Activated T-helper 1 cell treated with anti-CD3 and anti-CD28 coated beads, Interleukin-2, amount 50 U/mL, for 16 hours (primary cell): ENCODE measurements at regions not wholly inside any gene's neighbourhood (a gene's known extent, or its start where the extent isn't known, plus 50 kb on each side); places are given as distances from the start of the nearest gene placed in this dataset.
"Not testable (repeated sequence)": the region's sequence is repeated elsewhere in the genome, so short reads cannot be mapped to it uniquely, and the experiment has no call there.

Source experiments
- DNase-seq, 2 donors: peaks; one replicate each; pipeline ENCODE4 v3.0.0-alpha.2; 2020; ENCODE audit warnings: low read depth in 1 of 2, low spot score in 1 of 2

DNA sequence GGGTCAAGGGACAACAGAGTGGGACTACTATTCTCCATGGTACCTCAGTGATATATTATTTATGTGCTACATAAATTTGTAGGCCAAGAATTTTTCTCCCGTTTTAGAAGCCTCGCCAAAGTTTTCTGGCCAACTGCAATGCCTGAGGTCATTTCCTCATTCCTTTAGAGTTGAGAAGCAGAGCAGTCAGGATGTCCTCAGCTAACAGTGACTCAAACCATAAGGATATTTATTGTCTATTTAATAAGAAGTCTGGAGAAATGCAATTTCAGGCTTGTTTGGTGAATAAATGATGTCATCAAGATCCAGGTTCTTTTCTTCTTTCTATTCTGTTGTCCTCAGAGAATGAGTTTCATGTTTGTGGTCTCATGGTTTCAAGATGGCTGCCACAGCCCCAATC lies 91.0 kb downstream of the ADCYAP1 start:
- no peak for DNase-seq

DNA sequence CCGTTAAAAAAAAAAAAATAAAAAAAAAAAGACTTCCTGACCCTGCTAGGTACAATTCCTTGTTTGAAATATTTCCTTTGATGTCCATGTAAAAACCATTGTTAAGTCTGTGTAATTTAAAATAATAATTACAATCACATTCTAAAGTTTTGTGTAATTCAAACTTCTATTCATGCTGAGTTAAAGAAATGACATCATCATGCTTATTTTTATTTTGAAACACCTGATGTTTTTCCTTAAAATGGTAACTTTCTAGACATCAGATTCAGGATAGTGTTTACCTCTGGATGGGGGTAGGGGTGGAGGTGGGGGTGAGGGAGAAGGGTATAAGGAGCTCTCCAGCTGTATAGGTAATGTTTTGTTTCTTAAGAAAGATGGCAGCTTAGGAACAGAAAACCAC lies 92.8 kb downstream of the ADCYAP1 start:
- no peak for DNase-seq

- DNase-seq: no peak
Measured at GRCh38 chr18:998936-999335, 94.3 kb downstream of the ADCYAP1 start.

GRCh38 chr18:1002653-1003178 lies 98.0 kb downstream of the ADCYAP1 start:
- DNase-seq: no peak

GRCh38 chr18:1003499-1003898 lies 98.8 kb downstream of the ADCYAP1 start:
- no peak for DNase-seq

DNA sequence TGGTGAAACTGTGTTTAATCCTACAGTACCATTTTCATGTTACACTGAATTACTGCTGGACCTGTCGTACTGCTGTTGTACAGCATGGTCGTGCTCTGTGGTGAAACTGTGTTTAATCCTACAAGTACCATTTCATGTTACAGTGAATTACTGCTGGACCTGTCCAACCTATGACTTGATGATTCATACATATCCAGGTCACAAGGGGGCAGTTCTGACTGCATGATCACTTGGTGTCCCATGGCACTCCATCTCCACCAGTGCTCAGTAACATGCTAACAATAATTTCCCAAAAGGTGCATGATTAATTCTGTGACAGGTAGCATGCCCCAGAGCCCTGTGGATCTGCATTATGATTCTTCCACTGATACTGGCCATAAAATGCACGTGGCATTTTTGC lies 101.6 kb downstream of the ADCYAP1 start:
- no peak for DNase-seq

GRCh38 chr18:1006965-1007364 lies 102.3 kb downstream of the ADCYAP1 start:
- DNase-seq: no peak

DNA sequence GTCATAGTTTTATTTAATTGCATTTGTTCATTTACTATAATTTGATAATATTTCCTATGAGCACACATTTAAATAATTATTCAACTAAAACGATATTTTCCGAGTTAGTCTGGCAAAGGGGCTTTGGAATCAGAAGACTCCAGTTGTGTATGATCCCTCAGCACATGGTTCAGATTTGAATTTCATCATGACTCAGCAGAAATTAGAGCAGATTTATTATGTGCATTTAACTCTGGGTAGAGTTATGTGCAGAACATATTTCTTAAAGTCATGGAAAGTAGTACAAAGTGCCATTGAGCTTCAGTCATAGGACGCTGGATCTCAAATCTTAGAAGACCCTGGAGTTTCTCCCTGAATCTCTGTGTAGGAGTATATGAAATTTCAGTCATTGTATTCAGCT lies 106.7 kb downstream of the ADCYAP1 start:
- no peak for DNase-seq

DNA sequence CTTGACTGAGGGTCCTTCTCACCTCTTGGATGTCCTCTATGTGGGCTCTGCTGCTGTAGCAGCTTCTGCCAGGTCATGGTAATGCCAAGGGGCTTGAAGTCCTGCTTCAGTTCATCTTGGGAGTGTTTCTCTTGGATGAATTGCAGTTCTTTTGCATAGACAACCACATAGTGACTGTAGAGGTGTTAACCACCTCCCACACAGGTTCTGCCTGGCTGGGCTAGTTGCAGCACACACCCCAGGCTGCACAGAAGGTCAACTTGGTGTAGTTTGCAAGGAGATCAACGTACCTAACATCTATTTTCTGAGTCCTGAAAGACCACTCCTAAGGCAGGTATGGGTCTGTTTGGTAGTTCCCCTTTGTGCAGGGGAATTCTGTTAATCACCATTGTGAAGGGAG lies 108.1 kb downstream of the ADCYAP1 start:
- no peak for DNase-seq

DNA sequence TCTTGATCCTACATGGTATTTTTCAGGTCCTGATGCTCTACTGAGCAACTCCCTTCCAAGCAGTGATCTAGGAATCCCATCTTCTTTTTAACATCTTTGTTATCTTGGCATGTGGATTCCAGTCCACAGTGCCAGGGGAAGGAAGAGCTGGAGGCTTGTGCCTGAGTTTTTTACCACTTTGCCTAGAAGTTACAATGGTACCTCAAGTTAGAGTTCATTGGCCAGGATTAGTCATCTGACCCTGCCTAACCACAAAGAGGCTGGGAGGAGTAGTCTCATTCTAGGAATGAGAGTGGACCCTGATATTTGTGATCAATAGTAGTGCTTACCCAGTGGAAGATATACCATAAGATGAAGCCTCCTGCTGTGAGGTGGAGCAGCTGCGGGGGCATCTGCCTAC lies 109.3 kb downstream of the ADCYAP1 start:
- no peak for DNase-seq

GRCh38 chr18:1014509-1014908 lies 109.8 kb downstream of the ADCYAP1 start:
- no peak for DNase-seq

DNA sequence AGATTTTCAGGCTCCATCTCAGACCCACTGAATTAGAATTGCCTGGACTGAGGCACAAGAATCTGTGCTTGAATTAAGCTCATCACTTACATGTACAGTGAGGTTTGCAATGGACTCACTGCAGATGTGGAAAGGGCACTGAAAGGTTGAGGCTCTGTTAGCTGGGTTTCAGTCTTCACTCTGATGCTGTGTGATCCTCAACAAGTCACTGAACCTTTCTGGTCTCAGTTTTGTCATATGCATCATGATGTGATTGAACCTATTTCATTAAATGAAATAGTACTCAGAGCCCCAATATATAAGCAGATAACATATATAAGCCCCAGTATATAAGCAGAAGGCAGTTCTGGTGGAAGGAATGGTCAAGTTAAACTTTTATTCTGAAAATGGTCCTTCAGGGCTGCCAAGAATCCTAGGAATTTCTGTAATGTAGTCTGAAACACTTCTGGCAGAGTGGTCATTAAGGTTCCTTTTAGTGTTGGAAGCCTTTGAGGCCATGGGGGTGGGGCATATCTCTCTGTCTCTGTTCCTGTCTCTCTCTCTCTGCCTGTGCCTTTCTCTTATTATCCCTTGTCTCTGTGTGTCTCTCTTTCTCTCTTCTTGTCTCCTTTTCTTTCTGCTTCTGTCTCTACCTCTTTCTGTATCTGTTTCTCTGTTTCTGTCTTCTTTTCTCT lies 110.4 kb downstream of the ADCYAP1 start:
- DNase-seq: no peak

- DNase-seq: no peak
Measured at GRCh38 chr18:1015777-1016176, 111.1 kb downstream of the ADCYAP1 start.

GRCh38 chr18:1017227-1018058 lies 112.8 kb downstream of the ADCYAP1 start:
- DNase-seq: no peak

DNA sequence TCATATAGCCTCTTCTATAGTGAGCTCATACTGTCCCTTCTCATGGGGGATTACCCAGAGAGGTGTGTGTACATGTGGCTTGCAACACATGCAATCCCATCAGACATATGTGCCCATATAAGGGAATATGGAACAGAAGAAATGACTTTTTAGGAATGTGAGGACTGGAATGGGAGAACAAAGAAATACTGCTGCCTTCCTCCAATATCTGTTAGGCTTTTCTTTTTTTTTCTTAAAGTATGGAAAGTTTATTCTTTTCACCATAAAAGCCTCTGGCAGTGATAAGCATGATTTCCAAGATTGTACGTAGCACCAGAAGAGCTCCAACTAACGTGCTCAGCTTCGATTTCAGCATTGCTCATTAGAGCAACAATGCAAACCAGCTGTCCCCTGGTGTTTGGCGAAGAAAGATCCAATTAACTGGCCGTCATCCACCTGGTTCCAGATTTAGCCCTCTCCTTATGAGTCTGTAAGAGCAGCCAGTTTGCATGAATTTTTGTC lies 113.6 kb downstream of the ADCYAP1 start:
- no peak for DNase-seq

DNA sequence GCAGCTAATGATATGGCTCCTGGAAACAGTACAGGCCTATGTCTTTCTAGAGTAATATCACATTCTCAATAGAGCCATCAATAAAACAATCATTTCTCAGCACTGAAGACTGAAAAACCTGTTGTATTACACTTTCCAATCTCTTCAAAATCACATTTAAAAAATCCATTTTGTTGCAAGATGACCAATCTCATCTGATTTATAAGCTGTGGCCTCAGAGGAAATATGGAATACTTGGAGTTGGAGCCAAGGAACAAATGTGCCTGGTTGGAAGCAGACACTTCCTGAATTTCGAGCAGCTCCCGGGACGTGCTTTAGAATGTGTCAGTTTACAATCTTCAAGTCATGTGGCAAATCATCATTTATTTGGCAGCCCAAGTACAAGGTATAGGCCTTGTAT lies 114.5 kb downstream of the ADCYAP1 start:
- no peak for DNase-seq

DNA sequence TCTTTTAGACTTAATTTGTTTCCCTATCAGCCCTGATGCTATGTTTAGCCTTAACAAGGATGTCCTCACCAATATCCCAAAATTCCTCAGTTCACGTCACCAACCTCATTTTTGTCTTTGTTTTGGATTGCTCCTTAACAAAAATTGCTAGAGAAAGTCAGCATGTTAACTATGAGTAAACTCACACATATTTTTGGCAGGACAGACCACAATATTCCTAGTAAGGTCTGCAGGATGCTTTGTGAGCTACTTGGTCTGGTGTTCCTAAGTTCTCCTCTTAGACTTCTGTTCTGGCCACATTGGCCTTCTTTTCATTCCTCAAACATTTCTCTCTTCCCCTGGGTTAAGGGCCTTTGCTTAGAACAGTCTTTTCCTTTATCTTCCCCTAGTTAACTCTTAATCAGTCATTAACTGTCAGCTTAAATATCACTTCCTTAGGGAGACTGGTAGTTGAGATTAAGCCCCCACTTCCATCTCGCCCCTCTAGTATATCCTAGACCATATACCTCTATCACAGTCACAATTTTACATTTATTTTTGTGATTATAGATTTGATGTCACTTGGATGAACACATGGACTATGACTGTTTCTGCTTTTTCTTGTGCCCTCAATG lies 116.2 kb downstream of the ADCYAP1 start:
- no peak for DNase-seq

GRCh38 chr18:1026930-1027329 lies 122.3 kb downstream of the ADCYAP1 start:
- DNase-seq: no peak

- not testable (repeated sequence) for DNase-seq
Measured at GRCh38 chr18:1033092-1033491, 128.4 kb downstream of the ADCYAP1 start.

DNA sequence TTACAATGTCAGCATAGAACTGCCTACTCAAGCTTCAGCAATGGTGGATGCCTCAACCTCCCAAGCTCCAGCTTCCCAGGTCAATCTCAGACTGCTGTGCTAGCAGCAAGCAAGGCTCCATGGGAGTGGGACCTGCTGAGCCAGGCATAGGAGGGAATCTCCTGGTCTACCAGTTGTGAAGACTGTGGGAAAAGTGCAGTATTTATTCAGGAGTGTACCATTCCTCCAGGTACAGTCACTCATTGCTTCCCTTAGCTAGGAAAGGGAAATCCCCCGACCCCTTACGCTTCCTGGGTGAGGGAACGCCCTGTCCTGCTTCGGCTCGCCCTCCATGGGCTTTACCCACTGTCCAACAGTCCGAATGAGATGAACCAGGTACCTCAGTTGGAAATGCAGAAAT lies 130.3 kb downstream of the ADCYAP1 start:
- DNase-seq: no peak

GRCh38 chr18:1036926-1037325 lies 132.3 kb downstream of the ADCYAP1 start:
- DNase-seq: no peak

GRCh38 chr18:1037776-1038175 lies 133.1 kb downstream of the ADCYAP1 start:
- DNase-seq: no peak
